ENCODE measurements at regions not wholly inside any gene's neighbourhood (a gene's known extent, or its start where the extent isn't known, plus 50 kb on each side); places are given as distances from the start of the nearest gene placed in this dataset.

GRCh38 chr5:115387816-115388215 lies 91.4 kb upstream of the CCDC112 start:
- DNase-seq (ENCODE audit: insufficient read length, low spot score) = no peak
- no peak for FAIRE-seq
- TF ChIP-seq POLR2A (IDR thresholded peaks at IDR 0.05; ENCODE audit: low read depth, low read length) = no peak
- TF ChIP-seq TAF1 (IDR thresholded peaks at IDR 0.05; ENCODE audit: low read depth, low read length) = no peak
- no peak for TF ChIP-seq POU2F2 (IDR thresholded peaks at IDR 0.05; ENCODE audit: low read depth, low read length)
- TF ChIP-seq POLR2AphosphoS5 (IDR thresholded peaks at IDR 0.05; ENCODE audit: low read depth, low read length) = no peak
- no peak for TF ChIP-seq SPI1 (IDR thresholded peaks at IDR 0.05; ENCODE audit: low read depth, low read length)
- no peak for TF ChIP-seq PAX5 (IDR thresholded peaks at IDR 0.05; ENCODE audit: insufficient read depth, low read length, severe bottlenecking)

GRCh38 chr5:115386657-115387056 lies 90.2 kb upstream of the CCDC112 start:
- DNase-seq (ENCODE audit: insufficient read length, low spot score) (no peak), FAIRE-seq (no peak)
- peak; percentile 34; the same call in 1 of the 2 replicates for TF ChIP-seq SPI1 (IDR thresholded peaks at IDR 0.05; ENCODE audit: low read depth, low read length)
- TF ChIP-seq POLR2AphosphoS5 (IDR thresholded peaks at IDR 0.05; ENCODE audit: low read depth, low read length) = no peak
- no peak for TF ChIP-seq TAF1 (IDR thresholded peaks at IDR 0.05; ENCODE audit: low read depth, low read length)

DNA sequence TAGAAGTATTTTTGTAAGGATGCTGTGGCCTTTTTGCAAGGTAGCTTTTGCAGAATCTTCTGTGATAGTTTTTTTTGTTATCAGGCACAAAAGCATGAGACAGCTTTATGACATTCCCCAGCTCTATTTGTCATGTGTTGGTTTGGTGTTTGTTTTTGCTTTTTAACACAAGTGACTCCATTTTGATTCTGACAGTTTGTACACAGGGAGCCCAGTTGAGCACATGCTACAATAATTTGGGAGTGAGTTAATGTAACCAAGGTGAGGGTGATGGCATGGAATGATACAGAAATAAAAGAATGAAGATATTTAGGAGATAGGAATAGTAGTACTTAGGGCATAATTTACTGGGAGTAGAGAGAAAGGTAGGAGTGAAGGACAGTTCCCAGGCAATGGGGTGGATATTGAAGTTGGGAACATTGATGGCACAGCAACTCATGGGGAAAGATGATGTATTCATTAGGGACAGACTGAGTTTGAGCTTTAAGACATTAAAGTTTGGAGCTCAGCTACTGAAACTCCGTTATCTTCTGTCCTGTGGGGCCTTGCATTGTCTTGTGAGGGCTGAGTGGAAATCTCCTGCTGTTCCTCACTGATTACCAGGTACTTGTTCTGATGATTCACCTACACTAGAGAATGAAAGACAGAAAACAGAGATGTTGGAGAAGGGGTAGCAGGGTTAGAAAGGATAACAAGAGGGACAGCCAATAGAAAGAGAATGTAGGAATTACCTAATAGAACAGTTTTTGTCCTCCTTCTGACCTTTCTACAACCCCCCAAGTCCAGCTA lies 88.3 kb upstream of the CCDC112 start:
- DNase-seq (ENCODE audit: insufficient read length, low spot score) (no peak), FAIRE-seq (no peak)
- TF ChIP-seq POLR2A (IDR thresholded peaks at IDR 0.05; ENCODE audit: low read depth, low read length) = no peak
- no peak for TF ChIP-seq SPI1 (IDR thresholded peaks at IDR 0.05; ENCODE audit: low read depth, low read length)
- no peak for TF ChIP-seq TAF1 (IDR thresholded peaks at IDR 0.05; ENCODE audit: low read depth, low read length)
- TF ChIP-seq PAX5 (IDR thresholded peaks at IDR 0.05; ENCODE audit: insufficient read depth, low read length, severe bottlenecking) = no peak
- TF ChIP-seq POU2F2 (IDR thresholded peaks at IDR 0.05; ENCODE audit: low read depth, low read length) = no peak
- no peak for TF ChIP-seq POLR2AphosphoS5 (IDR thresholded peaks at IDR 0.05; ENCODE audit: low read depth, low read length)

- no peak for TF ChIP-seq POLR2A (IDR thresholded peaks at IDR 0.05; ENCODE audit: low read depth, low read length)
- no peak for TF ChIP-seq SPI1 (IDR thresholded peaks at IDR 0.05; ENCODE audit: low read depth, low read length)
- TF ChIP-seq POU2F2 (IDR thresholded peaks at IDR 0.05; ENCODE audit: low read depth, low read length) = no peak
- no peak for TF ChIP-seq POLR2AphosphoS5 (IDR thresholded peaks at IDR 0.05; ENCODE audit: low read depth, low read length)
- no peak for TF ChIP-seq PAX5 (IDR thresholded peaks at IDR 0.05; ENCODE audit: insufficient read depth, low read length, severe bottlenecking)
- no peak for TF ChIP-seq TAF1 (IDR thresholded peaks at IDR 0.05; ENCODE audit: low read depth, low read length)
- FAIRE-seq (no peak), DNase-seq (ENCODE audit: insufficient read length, low spot score) (no peak)
These were observed 86.5 kb upstream of the CCDC112 start for GRCh38 chr5:115382989-115383388.

DNA sequence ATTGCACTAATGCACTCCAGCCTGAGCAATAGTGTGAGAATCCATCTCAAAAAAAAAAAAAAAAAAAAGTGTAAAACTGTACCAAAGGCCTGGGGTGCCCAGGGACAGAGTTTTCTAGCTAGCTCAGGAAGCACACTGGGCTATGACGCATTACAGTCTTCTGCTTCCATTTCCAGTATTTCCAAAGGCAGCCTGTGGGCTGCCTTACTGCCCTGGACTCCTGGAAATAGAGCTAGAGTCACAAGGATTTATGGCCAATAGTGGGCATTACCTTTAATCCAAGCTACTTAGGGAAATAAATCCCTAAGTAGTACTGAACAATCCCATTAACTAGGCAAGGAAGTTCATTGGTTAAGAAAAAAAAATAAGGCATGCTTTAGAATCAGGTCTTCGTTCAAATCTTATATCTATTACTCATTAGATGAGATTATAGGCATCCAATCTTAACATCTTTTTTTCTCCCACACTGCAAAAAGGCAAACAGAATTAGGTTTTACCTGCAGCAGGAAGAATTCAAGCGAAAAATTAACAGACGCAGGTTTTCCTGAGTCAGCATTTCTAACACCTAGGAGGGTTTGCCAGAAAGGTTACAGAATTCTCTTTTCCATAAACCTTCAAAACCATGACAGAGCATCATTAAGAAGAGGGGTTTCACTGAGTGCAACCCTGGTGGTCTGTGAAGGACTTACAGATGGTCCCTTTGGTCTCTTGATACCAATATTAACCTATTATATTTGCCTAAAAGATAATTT lies 85.6 kb upstream of the CCDC112 start:
- TF ChIP-seq POU2F2 (IDR thresholded peaks at IDR 0.05; ENCODE audit: low read depth, low read length) = no peak
- no peak for TF ChIP-seq SPI1 (IDR thresholded peaks at IDR 0.05; ENCODE audit: low read depth, low read length)
- no peak for TF ChIP-seq POLR2AphosphoS5 (IDR thresholded peaks at IDR 0.05; ENCODE audit: low read depth, low read length)
- TF ChIP-seq TAF1 (IDR thresholded peaks at IDR 0.05; ENCODE audit: low read depth, low read length) = no peak
- no peak for TF ChIP-seq PAX5 (IDR thresholded peaks at IDR 0.05; ENCODE audit: insufficient read depth, low read length, severe bottlenecking)
- TF ChIP-seq POLR2A (IDR thresholded peaks at IDR 0.05; ENCODE audit: low read depth, low read length) = no peak
- DNase-seq (ENCODE audit: insufficient read length, low spot score) (no peak), FAIRE-seq (no peak)

DNA sequence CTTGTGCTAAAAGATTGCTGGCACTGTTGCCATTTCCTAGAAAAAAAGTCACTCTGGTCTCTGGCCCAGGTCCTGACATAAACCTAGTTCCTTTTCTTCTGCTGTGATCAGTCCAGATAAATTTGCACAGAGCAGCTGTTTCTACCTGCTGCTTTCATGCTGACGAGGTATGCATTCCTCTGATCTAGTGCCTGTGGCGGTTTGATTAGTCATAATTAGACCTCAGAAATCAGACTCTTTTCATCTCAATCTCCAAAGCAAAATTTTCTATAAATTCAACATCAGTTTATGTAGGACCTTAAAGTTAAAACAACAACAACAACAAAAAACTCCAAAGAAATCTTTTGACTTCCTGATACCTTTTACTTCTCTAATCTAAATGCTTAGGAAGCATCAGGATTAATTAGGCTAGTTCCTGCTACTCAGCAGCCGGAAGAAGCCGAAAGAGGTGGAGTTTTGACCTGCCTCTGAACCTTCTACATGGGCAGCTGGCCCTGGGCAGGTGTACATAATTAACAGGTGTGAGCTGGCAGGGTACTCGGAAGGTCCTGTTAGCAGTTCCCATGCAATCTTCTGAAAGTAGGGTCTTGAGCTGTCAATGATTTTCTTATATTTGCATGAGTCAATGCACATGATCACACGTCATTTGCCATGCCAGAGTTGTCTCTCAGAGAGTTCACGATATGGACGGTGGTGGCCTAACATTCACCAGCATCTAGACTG lies 83.3 kb upstream of the CCDC112 start:
- DNase-seq (ENCODE audit: insufficient read length, low spot score) = no peak
- FAIRE-seq = peak; percentile 56
- TF ChIP-seq TAF1 (IDR thresholded peaks at IDR 0.05; ENCODE audit: low read depth, low read length) = no peak
- no peak; the same call in 1 of the 2 replicates for TF ChIP-seq POU2F2 (IDR thresholded peaks at IDR 0.05; ENCODE audit: low read depth, low read length)
- no peak for TF ChIP-seq PAX5 (IDR thresholded peaks at IDR 0.05; ENCODE audit: insufficient read depth, low read length, severe bottlenecking)
- no peak for TF ChIP-seq POLR2AphosphoS5 (IDR thresholded peaks at IDR 0.05; ENCODE audit: low read depth, low read length)
- no peak for TF ChIP-seq POLR2A (IDR thresholded peaks at IDR 0.05; ENCODE audit: low read depth, low read length)
- no peak for TF ChIP-seq SPI1 (IDR thresholded peaks at IDR 0.05; ENCODE audit: low read depth, low read length)

DNA sequence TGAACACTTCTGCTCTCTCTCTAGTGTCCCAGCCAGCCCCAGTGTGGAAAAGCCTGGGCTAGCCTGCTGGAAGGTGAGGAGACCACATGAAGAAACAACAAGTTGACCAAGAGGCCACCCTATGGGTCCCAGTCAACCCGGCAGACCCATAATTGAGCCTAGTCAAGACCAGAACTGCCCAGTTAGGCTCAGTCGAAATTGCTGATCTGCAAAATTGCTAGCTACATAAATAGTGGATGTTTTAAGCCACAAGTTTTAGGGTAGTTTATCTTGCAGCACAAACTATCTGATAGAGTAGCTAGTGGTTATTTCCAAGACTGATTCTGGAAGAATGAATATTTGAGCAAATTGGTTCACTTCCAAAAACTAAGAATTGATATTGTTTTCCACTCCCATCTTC lies 82.3 kb upstream of the CCDC112 start:
- TF ChIP-seq POLR2A (IDR thresholded peaks at IDR 0.05; ENCODE audit: low read depth, low read length) (no peak), SPI1 (IDR thresholded peaks at IDR 0.05; ENCODE audit: low read depth, low read length) (no peak), POU2F2 (IDR thresholded peaks at IDR 0.05; ENCODE audit: low read depth, low read length) (no peak), PAX5 (IDR thresholded peaks at IDR 0.05; ENCODE audit: insufficient read depth, low read length, severe bottlenecking) (no peak), POLR2AphosphoS5 (IDR thresholded peaks at IDR 0.05; ENCODE audit: low read depth, low read length) (no peak), TAF1 (IDR thresholded peaks at IDR 0.05; ENCODE audit: low read depth, low read length) (no peak)
- FAIRE-seq (no peak), DNase-seq (ENCODE audit: insufficient read length, low spot score) (no peak)

DNA sequence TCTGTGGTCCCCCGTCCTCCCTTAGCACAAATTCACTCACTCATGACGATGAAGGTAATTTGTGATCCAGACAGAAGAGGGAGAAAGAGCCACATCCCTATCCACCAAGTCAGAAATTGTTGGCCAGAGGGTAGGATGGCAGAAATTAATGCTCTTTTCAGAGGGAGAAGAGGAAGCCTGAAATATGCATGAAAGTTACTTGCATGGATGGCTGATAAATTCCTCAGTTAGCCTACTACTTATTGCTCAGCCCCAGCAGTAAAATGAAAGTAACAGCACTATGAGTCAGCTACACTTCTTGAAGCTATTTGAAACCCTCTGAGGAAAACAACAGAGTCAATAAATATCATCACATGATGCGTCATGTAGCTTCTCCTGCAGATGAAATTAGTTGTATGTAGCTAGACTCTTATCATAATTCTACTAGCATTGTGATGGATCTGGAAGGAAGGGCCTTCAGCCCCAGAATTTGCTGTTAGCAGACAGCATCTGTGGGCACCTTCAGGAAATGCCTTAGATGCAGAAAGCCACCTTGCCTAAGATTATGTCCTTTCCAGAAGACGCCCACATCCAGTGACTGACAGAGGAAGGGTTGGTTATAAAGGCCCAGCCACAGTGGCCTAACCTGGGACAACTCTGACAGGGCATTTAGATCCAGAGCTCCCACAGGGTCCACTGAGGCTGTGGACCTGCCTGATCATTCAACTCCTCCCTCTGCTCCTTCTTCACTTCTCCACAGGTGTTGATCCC lies 81.2 kb upstream of the CCDC112 start:
- TF ChIP-seq POU2F2 (IDR thresholded peaks at IDR 0.05; ENCODE audit: low read depth, low read length) = no peak
- no peak for TF ChIP-seq TAF1 (IDR thresholded peaks at IDR 0.05; ENCODE audit: low read depth, low read length)
- TF ChIP-seq SPI1 (IDR thresholded peaks at IDR 0.05; ENCODE audit: low read depth, low read length) = 0 out of 2 replicates have a peak, but pooled peaks have one; percentile 15
- no peak for TF ChIP-seq POLR2A (IDR thresholded peaks at IDR 0.05; ENCODE audit: low read depth, low read length)
- no peak for TF ChIP-seq POLR2AphosphoS5 (IDR thresholded peaks at IDR 0.05; ENCODE audit: low read depth, low read length)
- no peak for TF ChIP-seq PAX5 (IDR thresholded peaks at IDR 0.05; ENCODE audit: insufficient read depth, low read length, severe bottlenecking)
- DNase-seq (ENCODE audit: insufficient read length, low spot score) = no peak
- peak; percentile 67 for FAIRE-seq
